ENCODE measurements at regions not wholly inside any gene's neighbourhood (a gene's known extent, or its start where the extent isn't known, plus 50 kb on each side); places are given as distances from the start of the nearest gene placed in this dataset.

- TF ChIP-seq CTCF (IDR thresholded peaks at IDR 0.05 in 4 of 5, conservative IDR thresholded peaks at IDR 0.05 in 1 of 5) (no peak), POLR2A (IDR thresholded peaks at IDR 0.05) (no peak)
Observed at GRCh38 chr20:58106143-58106750, 122.2 kb downstream of the ANKRD60 start.
